HEK293 (cell line): ENCODE measurements at regions not wholly inside any gene's neighbourhood (a gene's known extent, or its start where the extent isn't known, plus 50 kb on each side); places are given as distances from the start of the nearest gene placed in this dataset.

Source experiments
- CTCF ChIA-PET: fragments of 350-600 bp; formaldehyde crosslinking; extraction: SDS; loops from one replicate; lab custom pipeline; 2021; ENCODE audit warnings: antibody characterized with exemption; lab: Yijun Ruan, JAX
- POLR2A ChIA-PET: fragments of 300-600 bp; formaldehyde crosslinking; extraction: SDS; loops from one replicate; lab custom pipeline; 2020; ENCODE audit warnings: antibody characterized with exemption, inconsistent platforms; lab: Yijun Ruan, JAX
- H3K27ac ChIP-seq: fragments of 200-500 bp; sonication (Bioruptor generic); 2 replicates; pipeline ENCODE4 v1.5.1; 2014; ENCODE audit warnings: low read depth, low read length, control low read depth, inconsistent platforms; ENCODE audit errors: extremely low read depth
- H3K36me3 ChIP-seq, 2 experiments: fragments of 200-500 bp in 1 of 2; sonication (Bioruptor generic) in 1 of 2; 1 replicate in 1 of 2; 2 replicates in 1 of 2; pipeline ENCODE4 v1.5.1; 2014 to 2017; ENCODE audit warnings: inconsistent platforms in 2 of 2, low read length in 2 of 2; ENCODE audit not compliant: control insufficient read depth in 2 of 2, insufficient read depth in 1 of 2
- H3K4me1 ChIP-seq: fragments of 200-500 bp; sonication (Bioruptor generic); 2 replicates; pipeline ENCODE4 v1.5.1; 2014; ENCODE audit warnings: mild to moderate bottlenecking, low read length, inconsistent platforms; ENCODE audit not compliant: control insufficient read depth, insufficient read depth
- H3K4me3 ChIP-seq: 2 replicates; pipeline ENCODE4 v1.5.1; 2011; ENCODE audit warnings: low read depth, mild to moderate bottlenecking, control low read depth, low read length, moderate library complexity
- H3K9me3 ChIP-seq: fragments of 200-500 bp; sonication (Bioruptor generic); 2 replicates; pipeline ENCODE4 v1.5.1; 2014; ENCODE audit warnings: low read depth, low read length, inconsistent platforms; ENCODE audit not compliant: control insufficient read depth, insufficient read depth
- CTCF ChIP-seq: fragments of 450-650 bp; formaldehyde crosslinking; IDR thresholded peaks from 2 replicates; pipeline ENCODE4 v1.5.1; 2016; ENCODE audit warnings: missing biosample characterization, missing genetic modification characterization
- ELK4 ChIP-seq: IDR thresholded peaks from 2 replicates; pipeline ENCODE4 v1.6.1; 2011; ENCODE audit warnings: mild to moderate bottlenecking, low read depth, low read length, borderline replicate concordance
- HOXA7 ChIP-seq: sonication (generic); formaldehyde crosslinking; IDR thresholded peaks from 2 replicates; pipeline ENCODE4 v1.8.1; 2022; ENCODE audit warnings: missing genetic modification reagents, borderline replicate concordance
- IKZF3 ChIP-seq: fragments of 450-650 bp; IDR thresholded peaks from 2 replicates; pipeline ENCODE4 v1.5.0; 2018; ENCODE audit warnings: missing biosample characterization, mild to moderate bottlenecking, missing genetic modification characterization, moderate library complexity
- KLF1 ChIP-seq: fragments of 450-650 bp; formaldehyde crosslinking; IDR thresholded peaks from 2 replicates; pipeline ENCODE4 v1.5.1; 2016; ENCODE audit warnings: missing biosample characterization, missing genetic modification characterization
- SP3 ChIP-seq: fragments of 450-650 bp; formaldehyde crosslinking; IDR thresholded peaks from 2 replicates; pipeline ENCODE4 v1.5.1; 2016; ENCODE audit warnings: missing biosample characterization, missing genetic modification characterization
- ZBTB1 ChIP-seq: fragments of 450-650 bp; formaldehyde crosslinking; IDR thresholded peaks from 2 replicates; pipeline ENCODE4 v1.5.1; 2016; ENCODE audit warnings: missing biosample characterization, missing genetic modification characterization
- ZBTB10 ChIP-seq: fragments of 450-650 bp; formaldehyde crosslinking; IDR thresholded peaks from 2 replicates; pipeline ENCODE4 v1.5.1; 2016; ENCODE audit warnings: missing biosample characterization, missing genetic modification characterization
- ZBTB11 ChIP-seq: fragments of 450-650 bp; formaldehyde crosslinking; conservative IDR thresholded peaks from 2 replicates; pipeline ENCODE4 v1.5.1; 2016; ENCODE audit warnings: low read depth, missing biosample characterization, missing genetic modification characterization
- ZBTB7A ChIP-seq: fragments of 450-650 bp; formaldehyde crosslinking; IDR thresholded peaks from 2 replicates; pipeline ENCODE4 v1.5.1; 2016; ENCODE audit warnings: low read depth, missing biosample characterization, missing genetic modification characterization
- ZNF112 ChIP-seq: fragments of 450-650 bp; formaldehyde crosslinking; IDR thresholded peaks from 2 replicates; pipeline ENCODE4 v1.5.0; 2017; ENCODE audit warnings: missing biosample characterization, missing genetic modification characterization
- ZNF169 ChIP-seq: fragments of 450-650 bp; formaldehyde crosslinking; IDR thresholded peaks from 2 replicates; pipeline ENCODE4 v1.5.1; 2016; ENCODE audit warnings: missing biosample characterization, missing genetic modification characterization
- ZNF354C ChIP-seq: fragments of 450-650 bp; formaldehyde crosslinking; IDR thresholded peaks from 2 replicates; pipeline ENCODE4 v1.5.1; 2016; ENCODE audit warnings: missing biosample characterization, missing genetic modification characterization, low read depth, borderline replicate concordance
- ZNF488 ChIP-seq: fragments of 450-650 bp; formaldehyde crosslinking; IDR thresholded peaks from 2 replicates; pipeline ENCODE4 v1.5.1; 2016; ENCODE audit warnings: missing biosample characterization, missing genetic modification characterization
- ZNF530 ChIP-seq: fragments of 450-650 bp; formaldehyde crosslinking; IDR thresholded peaks from 2 replicates; pipeline ENCODE4 v1.5.1; 2016; ENCODE audit warnings: low read depth, missing biosample characterization, missing genetic modification characterization
- ZNF561 ChIP-seq: fragments of 450-650 bp; IDR thresholded peaks from 2 replicates; pipeline ENCODE4 v1.5.1; 2018; ENCODE audit warnings: missing biosample characterization, missing genetic modification characterization, borderline replicate concordance
- ZNF654 ChIP-seq: fragments of 450-650 bp; formaldehyde crosslinking; IDR thresholded peaks from 2 replicates; pipeline ENCODE4 v1.5.1; 2016; ENCODE audit warnings: low read depth, missing biosample characterization, missing genetic modification characterization
- ZNF704 ChIP-seq: fragments of 450-650 bp; formaldehyde crosslinking; IDR thresholded peaks from 2 replicates; pipeline ENCODE4 v1.5.1; 2016; ENCODE audit warnings: missing biosample characterization, missing genetic modification characterization
- ZNF777 ChIP-seq: fragments of 450-650 bp; formaldehyde crosslinking; IDR thresholded peaks from 2 replicates; pipeline ENCODE4 v1.5.1; 2017; ENCODE audit warnings: missing biosample characterization, missing genetic modification characterization, borderline replicate concordance
- ZSCAN23 ChIP-seq: fragments of 450-650 bp; formaldehyde crosslinking; IDR thresholded peaks from 2 replicates; pipeline ENCODE4 v1.5.1; 2016; ENCODE audit warnings: missing biosample characterization, missing genetic modification characterization

- POLR2A ChIA-PET: no interaction called here
- Histone ChIP-seq H3K36me3 (no peaks in the 10 kb centered on the region), H3K4me3 (no peak overlapping the region), H3K27ac (no peak overlapping the region), H3K9me3 (no peaks in the 10 kb centered on the region), H3K4me1 (no peaks in the 10 kb centered on the region)
- CTCF ChIA-PET: interaction anchor here (0.7 to 0.8 kb wide), 2 partner anchors 22 to 587 kb away, joined by 3 read pairs; no protein-coding TSS in a partner anchor
- no peak for TF ChIP-seq ZBTB10
Observed at GRCh38 chrX:27883468-27884092, 75.8 kb downstream of the MAGEB10 start.

- POLR2A ChIA-PET: no interaction called here
- CTCF ChIA-PET: interaction anchor here (0.8 kb wide), 1 partner anchor 21 kb away, joined by 3 read pairs; no protein-coding TSS in a partner anchor
Observed at GRCh38 chrX:27882695-27883094, 74.9 kb downstream of the MAGEB10 start.

More at GRCh38 chrX:27882695-27883094, 74.9 kb downstream of the MAGEB10 start:
- TF ChIP-seq KLF1 (no peak), ZNF354C (tag by site-specific recombination) (no peak), ZNF488 (tag by site-specific recombination) (no peak), ZNF777 (tag by site-specific recombination) (no peak), ZNF704 (tag by site-specific recombination) (no peak), ZNF654 (tag by site-specific recombination) (no peak), ZBTB11 (tag by site-specific recombination) (no peak), CTCF (tag by site-specific recombination) (no peak), ZNF112 (tag by site-specific recombination) (no peak), HOXA7 (no peak), SP3 (tag by site-specific recombination) (no peak), IKZF3 (no peak), ZNF561 (tag by site-specific recombination) (no peak), ZNF169 (tag by site-specific recombination) (no peak), ELK4 (no peak), ZBTB1 (tag by site-specific recombination) (no peak), ZSCAN23 (tag by site-specific recombination) (no peak), ZNF530 (tag by site-specific recombination) (no peak), ZBTB7A (tag by site-specific recombination) (no peak)
- Histone ChIP-seq H3K4me3 (no peak overlapping the region), H3K4me1 (no peaks in the 10 kb centered on the region), H3K36me3 (no peaks in the 10 kb centered on the region), H3K27ac (no peak overlapping the region), H3K9me3 (no peaks in the 10 kb centered on the region)
